ENCODE measurements at regions not wholly inside any gene's neighbourhood (a gene's known extent, or its start where the extent isn't known, plus 50 kb on each side); places are given as distances from the start of the nearest gene placed in this dataset.

GRCh38 chr6:15715851-15716250 lies 53.0 kb upstream of the DTNBP1 start:
- intact Hi-C loops (cut with DNase I): no loop called here
- H3K27ac ChIP-seq: no peak overlapping the region
- H3K4me1 ChIP-seq (ENCODE audit: insufficient read depth): no peaks in the 10 kb centered on the region
- no peaks in the 10 kb centered on the region for H3K36me3 ChIP-seq
- no peaks in the 10 kb centered on the region for H3K27me3 ChIP-seq
- WGBS, 3 donors: 91 to 94% (median 94%) methylated on average over 3 of the region's 3 CpGs
- no peak for TF ChIP-seq EP300 (IDR thresholded peaks at IDR 0.05)
- TF ChIP-seq, protein P1, sequence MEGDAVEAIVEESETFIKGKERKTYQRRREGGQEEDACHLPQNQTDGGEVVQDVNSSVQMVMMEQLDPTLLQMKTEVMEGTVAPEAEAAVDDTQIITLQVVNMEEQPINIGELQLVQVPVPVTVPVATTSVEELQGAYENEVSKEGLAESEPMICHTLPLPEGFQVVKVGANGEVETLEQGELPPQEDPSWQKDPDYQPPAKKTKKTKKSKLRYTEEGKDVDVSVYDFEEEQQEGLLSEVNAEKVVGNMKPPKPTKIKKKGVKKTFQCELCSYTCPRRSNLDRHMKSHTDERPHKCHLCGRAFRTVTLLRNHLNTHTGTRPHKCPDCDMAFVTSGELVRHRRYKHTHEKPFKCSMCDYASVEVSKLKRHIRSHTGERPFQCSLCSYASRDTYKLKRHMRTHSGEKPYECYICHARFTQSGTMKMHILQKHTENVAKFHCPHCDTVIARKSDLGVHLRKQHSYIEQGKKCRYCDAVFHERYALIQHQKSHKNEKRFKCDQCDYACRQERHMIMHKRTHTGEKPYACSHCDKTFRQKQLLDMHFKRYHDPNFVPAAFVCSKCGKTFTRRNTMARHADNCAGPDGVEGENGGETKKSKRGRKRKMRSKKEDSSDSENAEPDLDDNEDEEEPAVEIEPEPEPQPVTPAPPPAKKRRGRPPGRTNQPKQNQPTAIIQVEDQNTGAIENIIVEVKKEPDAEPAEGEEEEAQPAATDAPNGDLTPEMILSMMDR (IDR thresholded peaks at IDR 0.05): no peak
- no peak overlapping the region for H3K4me3 ChIP-seq
- DNase-seq: no peak
- no peaks in the 10 kb centered on the region for H3K9me3 ChIP-seq

DNA sequence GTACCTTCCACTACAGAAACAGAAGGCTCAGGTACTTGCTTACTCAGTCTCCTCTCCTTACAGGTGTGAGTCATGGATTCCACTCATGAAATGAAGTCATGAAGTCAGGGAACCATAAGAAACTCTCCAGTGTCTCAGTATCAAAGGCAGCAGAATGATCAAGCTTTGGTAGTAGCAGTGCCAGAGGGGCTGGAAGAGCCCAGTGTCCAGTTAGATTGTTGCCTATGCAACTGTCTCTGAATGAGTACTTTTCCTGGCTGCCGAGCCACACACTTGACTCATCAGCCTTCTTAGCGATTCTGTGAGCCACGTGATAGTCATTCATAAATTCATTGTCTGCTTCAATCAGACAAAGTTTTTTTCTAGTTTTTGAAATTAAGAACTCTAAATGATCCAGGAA lies 52.2 kb upstream of the DTNBP1 start:
- 77 to 93% (median 90%) methylated on average over 3 of the region's 3 CpGs for WGBS, 3 donors
- no peak for DNase-seq
- TF ChIP-seq, protein P1 (IDR thresholded peaks at IDR 0.05): no peak
- TF ChIP-seq POLR2A (IDR thresholded peaks at IDR 0.05) (no peak), EP300 (IDR thresholded peaks at IDR 0.05) (no peak)
- Histone ChIP-seq H3K36me3 (no peaks in the 10 kb centered on the region), H3K9me3 (no peaks in the 10 kb centered on the region), H3K27ac (no peak overlapping the region), H3K4me3 (no peak overlapping the region), H3K27me3 (no peaks in the 10 kb centered on the region), H3K4me1 (ENCODE audit: insufficient read depth) (no peaks in the 10 kb centered on the region)
- intact Hi-C loops (cut with DNase I): no loop called here

- no peak overlapping the region for H3K27ac ChIP-seq
- WGBS, 3 donors: 89 to 92% (median 91%) methylated on average over 2 of the region's 2 CpGs
- no peaks in the 10 kb centered on the region for H3K9me3 ChIP-seq
- no peaks in the 10 kb centered on the region for H3K4me1 ChIP-seq (ENCODE audit: insufficient read depth)
- no peak overlapping the region for H3K4me3 ChIP-seq
- DNase-seq: no peak
- no peak for TF ChIP-seq POLR2A (IDR thresholded peaks at IDR 0.05)
- TF ChIP-seq, protein P1 (IDR thresholded peaks at IDR 0.05): no peak
- no peak for TF ChIP-seq EP300 (IDR thresholded peaks at IDR 0.05)
- no peaks in the 10 kb centered on the region for H3K27me3 ChIP-seq
- intact Hi-C loops (cut with DNase I): no loop called here
- H3K36me3 ChIP-seq: no peaks in the 10 kb centered on the region
Measured at GRCh38 chr6:15714658-15715057, 51.8 kb upstream of the DTNBP1 start.

- DNase-seq: no peak
- WGBS, 3 donors: 63 to 95% (median 67%) methylated on average over 3 of the region's 3 CpGs
- intact Hi-C loops (cut with DNase I): no loop called here
- TF ChIP-seq POLR2A (IDR thresholded peaks at IDR 0.05) (no peak), EP300 (IDR thresholded peaks at IDR 0.05) (no peak)
- TF ChIP-seq, protein P1 (IDR thresholded peaks at IDR 0.05): no peak
- H3K27me3 ChIP-seq: no peaks in the 10 kb centered on the region
- H3K4me1 ChIP-seq (ENCODE audit: insufficient read depth): no peaks in the 10 kb centered on the region
- no peaks in the 10 kb centered on the region for H3K9me3 ChIP-seq
- no peaks in the 10 kb centered on the region for H3K36me3 ChIP-seq
- H3K4me3 ChIP-seq: no peak overlapping the region
- H3K27ac ChIP-seq: no peak overlapping the region
Measured at GRCh38 chr6:15713325-15713724, 50.5 kb upstream of the DTNBP1 start.

- WGBS, 3 donors: 30 to 44% (median 40%) methylated on average over 1 of the region's 1 CpG
- Histone ChIP-seq H3K27me3 (no peaks in the 10 kb centered on the region), H3K4me1 (ENCODE audit: insufficient read depth) (no peaks in the 10 kb centered on the region), H3K4me3 (no peak overlapping the region), H3K9me3 (no peaks in the 10 kb centered on the region), H3K27ac (no peak overlapping the region), H3K36me3 (no peaks in the 10 kb centered on the region)
- intact Hi-C loops (cut with DNase I): no loop called here
- DNase-seq: no peak
- TF ChIP-seq, protein P1 (IDR thresholded peaks at IDR 0.05): no peak
- no peak for TF ChIP-seq EP300 (IDR thresholded peaks at IDR 0.05)
- TF ChIP-seq POLR2A (IDR thresholded peaks at IDR 0.05): no peak
Measured at GRCh38 chr6:15712797-15713196, 50.0 kb upstream of the DTNBP1 start.

Data from ovary (tissue), 7 donors.